T-helper 1 cell treated with Interleukin-12 subunit alpha and Interleukin-12 subunit beta and Interleukin-4 antibody, amounts not matched to agents 30 μg/mL and 1 μg/mL, for 36 hours (primary cell): ENCODE measurements at regions not wholly inside any gene's neighbourhood (a gene's known extent, or its start where the extent isn't known, plus 50 kb on each side); places are given as distances from the start of the nearest gene placed in this dataset.
"Not testable (repeated sequence)": the region's sequence is repeated elsewhere in the genome, so short reads cannot be mapped to it uniquely, and the experiment has no call there.

ENCODE experiments used
- H3K27ac Mint-ChIP-seq: one replicate; pipeline ENCODE4 v1.8.0; 2021; ENCODE audit warnings: mild to moderate bottlenecking, mixed read lengths
- H3K27me3 Mint-ChIP-seq: one replicate; pipeline ENCODE4 v1.8.0; 2021; ENCODE audit warnings: low read depth, mixed read lengths
- H3K36me3 Mint-ChIP-seq: one replicate; pipeline ENCODE4 v1.8.0; 2021; ENCODE audit warnings: low read depth, mixed read lengths
- H3K4me1 Mint-ChIP-seq: one replicate; pipeline ENCODE4 v1.8.0; 2021; ENCODE audit warnings: low read depth, mixed read lengths
- H3K4me3 Mint-ChIP-seq: one replicate; pipeline ENCODE4 v1.8.0; 2021; ENCODE audit warnings: mild to moderate bottlenecking, moderate library complexity, mixed read lengths
- H3K9me3 Mint-ChIP-seq: one replicate; pipeline ENCODE4 v1.8.0; 2021; ENCODE audit warnings: mixed read lengths

DNA sequence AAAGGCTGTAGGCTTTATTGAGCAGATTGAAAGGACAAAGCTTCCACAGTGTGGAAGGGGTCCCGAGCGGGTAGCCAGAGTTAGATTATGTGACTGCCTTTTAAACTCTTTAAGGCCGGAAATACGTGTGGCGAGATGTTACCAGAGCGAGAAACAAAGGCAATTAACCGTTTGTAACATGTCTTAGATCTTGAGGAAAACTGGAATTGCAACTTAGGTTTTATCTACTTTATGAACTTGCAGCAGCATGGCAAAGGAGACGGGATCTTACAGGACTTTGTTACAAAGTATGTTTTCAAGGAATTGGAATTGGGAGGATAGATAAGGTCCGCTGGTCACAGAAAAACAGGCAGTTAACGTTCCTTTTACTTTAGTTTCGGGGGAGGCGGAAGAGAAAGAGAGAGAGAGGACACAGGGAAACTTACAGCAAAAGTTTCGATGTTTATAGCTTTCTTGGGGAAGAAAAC is 594.7 kb upstream of the ADGRB3 start:
- Mint-ChIP-seq H3K27ac (no peak overlapping the region), H3K4me3 (peak overlapping the region; percentile 8), H3K9me3 (peaks cover 7% of the 10 kb centered on the region), H3K36me3 (no peaks in the 10 kb centered on the region), H3K27me3 (no peaks in the 10 kb centered on the region), H3K4me1 (no peaks in the 10 kb centered on the region)

DNA sequence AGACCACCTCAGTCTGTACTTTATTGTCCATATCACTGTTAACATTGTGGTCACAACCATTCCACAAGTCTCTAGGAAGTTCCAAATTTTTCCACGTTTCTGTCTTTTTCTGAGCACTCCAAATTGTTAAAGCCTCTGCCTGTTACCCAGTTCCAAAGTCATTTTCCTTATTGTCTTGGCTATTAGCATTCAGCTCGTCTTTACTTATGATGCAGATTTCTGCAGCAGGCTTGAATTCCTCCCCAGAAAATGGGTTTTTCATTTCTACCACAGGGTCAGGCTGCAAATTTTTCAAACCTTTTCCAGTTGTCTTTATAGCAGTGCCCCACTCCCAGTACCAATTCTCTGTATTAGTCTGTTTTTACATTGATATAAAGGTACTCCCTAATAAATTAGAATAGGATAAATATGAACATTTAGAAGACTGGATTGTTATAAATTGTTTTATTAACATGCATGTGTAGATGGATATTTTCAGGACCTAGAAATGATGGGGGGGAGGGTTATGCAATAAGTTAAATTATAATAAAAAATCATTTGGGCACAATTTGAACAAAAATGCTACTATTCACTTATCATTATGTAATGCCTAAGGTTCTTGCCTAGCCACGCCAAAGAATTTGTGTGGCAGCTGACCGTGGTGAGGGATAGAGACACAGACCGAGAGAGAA is 595.3 kb upstream of the ADGRB3 start:
- Mint-ChIP-seq H3K9me3 (peaks cover 10% of the 10 kb centered on the region), H3K4me3 (no peak overlapping the region), H3K4me1 (no peaks in the 10 kb centered on the region), H3K27me3 (no peaks in the 10 kb centered on the region), H3K36me3 (no peaks in the 10 kb centered on the region), H3K27ac (no peak overlapping the region)

DNA sequence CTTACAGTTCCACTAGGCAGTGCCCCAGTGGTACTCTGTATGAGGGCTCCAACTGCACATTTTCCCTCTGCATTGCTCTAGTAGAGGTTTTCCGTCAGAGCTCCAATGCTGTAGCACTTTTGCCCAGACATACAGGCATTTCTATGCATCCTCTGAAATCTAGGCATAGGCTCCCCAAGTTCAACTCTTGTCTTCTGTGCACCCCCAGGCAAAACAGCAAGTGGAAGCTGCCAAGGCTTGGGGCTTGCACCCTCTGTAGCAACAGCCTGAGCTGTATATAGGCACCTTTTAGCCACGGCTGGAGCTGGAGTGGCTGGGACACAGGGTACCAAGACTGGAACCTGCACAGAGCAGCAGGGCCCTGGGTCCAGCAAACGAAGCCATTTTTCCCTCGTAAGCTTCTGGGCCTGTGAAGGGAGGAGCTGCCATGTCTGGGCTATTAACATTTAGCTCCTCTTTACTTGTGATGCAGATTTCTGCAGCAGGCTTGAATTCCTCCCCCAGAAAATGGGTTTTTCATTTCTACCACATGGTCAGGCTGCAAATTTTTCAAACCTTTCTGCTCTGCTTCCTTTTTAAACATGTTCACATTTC is 596.2 kb upstream of the ADGRB3 start:
- H3K27ac Mint-ChIP-seq: no peak overlapping the region

DNA sequence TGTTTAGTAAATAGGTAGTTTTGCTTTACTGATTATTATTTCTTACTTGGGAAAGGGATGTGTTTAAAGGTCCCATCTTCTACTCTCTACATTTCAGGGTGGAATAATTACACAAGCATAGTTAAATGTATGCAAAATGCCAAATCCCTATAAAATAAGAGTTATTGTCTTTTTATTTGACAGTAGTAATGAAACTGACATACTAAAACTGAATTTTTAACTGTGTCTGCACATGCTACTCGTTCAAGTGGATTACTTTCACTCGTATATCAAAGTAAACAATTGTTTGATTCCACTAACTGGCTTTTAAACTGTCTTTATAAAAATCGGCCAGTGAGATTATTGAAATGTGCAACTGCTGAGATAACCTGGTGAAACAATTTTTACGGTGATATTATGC is 602.9 kb upstream of the ADGRB3 start:
- Mint-ChIP-seq H3K4me3 (no peak overlapping the region), H3K9me3 (peaks cover 8% of the 10 kb centered on the region), H3K27me3 (no peaks in the 10 kb centered on the region), H3K4me1 (no peaks in the 10 kb centered on the region), H3K36me3 (no peaks in the 10 kb centered on the region), H3K27ac (no peak overlapping the region)

More for the DNA sequence above, 596.2 kb upstream of the ADGRB3 start:
- H3K27me3 Mint-ChIP-seq: no peaks in the 10 kb centered on the region
- H3K4me3 Mint-ChIP-seq: no peak overlapping the region
- H3K4me1 Mint-ChIP-seq: no peaks in the 10 kb centered on the region
- H3K36me3 Mint-ChIP-seq: no peaks in the 10 kb centered on the region
- peaks cover 10% of the 10 kb centered on the region for H3K9me3 Mint-ChIP-seq

DNA sequence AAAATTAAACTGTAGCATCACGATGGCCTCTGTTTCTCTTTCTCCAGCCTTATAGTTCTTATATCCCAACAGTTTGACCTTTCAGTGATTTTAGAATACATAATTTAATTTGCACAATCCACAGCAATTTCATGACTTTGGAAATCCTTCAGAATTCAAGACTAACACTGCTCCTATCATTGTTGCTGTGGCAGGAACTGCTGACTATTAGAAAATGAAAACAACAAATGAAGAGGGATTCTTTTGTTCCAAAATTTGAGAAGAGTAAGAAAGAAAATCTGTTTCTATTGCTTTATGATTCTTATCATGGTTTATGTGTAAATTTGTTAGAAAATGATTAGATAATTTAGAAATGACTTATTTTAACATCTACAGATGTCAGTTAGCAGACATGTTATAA is 604.0 kb upstream of the ADGRB3 start:
- Mint-ChIP-seq H3K9me3 (peaks cover 8% of the 10 kb centered on the region), H3K36me3 (no peaks in the 10 kb centered on the region), H3K27ac (no peak overlapping the region), H3K27me3 (no peaks in the 10 kb centered on the region), H3K4me1 (no peaks in the 10 kb centered on the region), H3K4me3 (no peak overlapping the region)

DNA sequence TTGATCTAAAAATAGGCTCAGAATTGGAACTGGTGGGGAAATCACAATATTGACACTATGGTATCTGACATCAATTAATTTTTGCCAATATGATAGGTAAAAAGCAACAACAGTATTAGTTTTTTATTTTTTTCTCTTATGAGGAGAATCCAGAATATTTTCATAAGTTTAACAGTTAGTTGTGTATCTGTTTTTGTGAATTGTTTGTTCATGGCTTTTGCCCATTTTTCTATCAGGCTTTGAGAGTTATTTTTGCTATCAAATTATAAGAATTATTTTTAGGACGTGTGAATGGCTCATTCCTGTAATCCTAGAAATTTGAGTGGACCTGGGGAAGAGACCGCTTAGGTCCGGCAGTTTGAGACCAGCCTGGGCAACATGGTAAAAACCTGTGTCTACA is 608.6 kb upstream of the ADGRB3 start:
- Mint-ChIP-seq H3K4me1 (no peaks in the 10 kb centered on the region), H3K36me3 (no peaks in the 10 kb centered on the region), H3K27ac (no peak overlapping the region), H3K27me3 (no peaks in the 10 kb centered on the region), H3K9me3 (peaks cover 8% of the 10 kb centered on the region), H3K4me3 (no peak overlapping the region)

DNA sequence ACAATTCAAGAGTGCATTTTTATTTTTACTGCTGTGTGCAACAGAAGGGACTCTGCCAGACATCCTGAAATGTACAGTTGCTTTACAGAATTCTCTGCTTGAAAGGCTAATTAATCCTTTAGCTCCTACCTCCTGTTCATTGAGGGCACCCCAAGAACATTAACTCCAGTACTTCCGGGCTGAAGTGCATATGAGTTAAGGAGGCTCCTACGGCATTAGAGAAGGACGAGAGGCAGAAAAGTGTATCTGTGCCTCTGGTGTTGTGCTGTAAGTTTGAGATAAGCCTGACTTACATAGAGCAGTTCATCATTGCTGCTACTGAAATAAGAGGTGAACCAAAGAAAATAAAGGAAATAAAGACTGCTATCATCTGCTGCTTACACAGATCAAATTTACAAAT is 609.3 kb upstream of the ADGRB3 start:
- Mint-ChIP-seq H3K36me3 (no peaks in the 10 kb centered on the region), H3K27ac (no peak overlapping the region), H3K9me3 (peaks cover 8% of the 10 kb centered on the region), H3K27me3 (no peaks in the 10 kb centered on the region), H3K4me1 (no peaks in the 10 kb centered on the region), H3K4me3 (no peak overlapping the region)

DNA sequence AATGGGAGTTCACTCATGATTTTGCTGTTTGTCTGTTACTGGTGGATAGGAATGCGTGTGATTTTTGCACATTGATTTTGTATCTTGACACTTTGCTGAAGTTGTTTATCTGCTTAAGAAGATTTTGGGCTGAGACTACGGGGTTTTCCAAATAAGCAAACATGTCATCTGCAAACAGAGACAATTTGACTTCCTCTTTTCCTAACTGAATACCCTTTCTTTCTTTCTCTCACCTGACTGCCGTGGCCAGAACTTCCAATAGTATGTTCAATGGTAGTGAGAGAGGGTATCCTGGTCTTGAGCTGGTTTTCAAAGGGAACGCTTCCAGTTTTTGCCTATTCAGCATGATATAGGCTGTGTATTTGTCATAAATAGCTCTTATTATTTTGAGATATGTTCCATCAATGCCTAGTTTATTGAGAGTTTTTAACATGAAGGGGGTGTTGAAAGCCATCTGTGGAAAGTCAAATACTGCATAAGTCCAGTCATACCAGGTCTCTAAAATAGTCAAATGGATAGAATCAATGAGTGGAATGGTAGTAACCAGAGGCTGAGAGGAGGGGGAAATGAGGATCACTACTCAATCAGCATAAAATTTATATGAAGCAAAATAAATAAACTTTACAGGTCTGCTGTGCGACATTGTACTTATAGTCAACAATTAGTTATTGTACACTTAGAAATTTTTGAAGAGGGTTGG is 610.4 kb upstream of the ADGRB3 start:
- Mint-ChIP-seq H3K27ac (no peak overlapping the region), H3K27me3 (no peaks in the 10 kb centered on the region), H3K36me3 (no peaks in the 10 kb centered on the region), H3K4me3 (no peak overlapping the region), H3K4me1 (no peaks in the 10 kb centered on the region), H3K9me3 (peaks cover 8% of the 10 kb centered on the region)

DNA sequence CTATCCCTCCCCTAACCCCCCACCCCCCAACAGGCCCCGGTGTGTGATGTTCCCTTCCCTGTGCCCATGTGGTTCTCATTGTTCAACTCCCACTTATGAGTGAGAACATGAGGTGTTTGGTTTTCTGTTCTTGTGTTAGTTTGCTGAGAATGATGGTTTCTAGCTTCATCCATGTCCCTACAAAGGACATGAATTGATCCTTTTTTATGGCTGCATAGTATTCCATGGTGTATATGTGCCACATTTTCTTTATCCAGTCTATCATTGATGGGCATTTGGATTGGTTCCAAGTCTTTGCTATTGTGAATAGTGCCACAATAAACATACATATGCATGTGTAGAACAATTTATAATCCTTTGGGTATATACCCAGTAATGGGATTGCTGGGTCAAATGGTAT is 612.1 kb upstream of the ADGRB3 start:
- not testable (repeated sequence) for H3K9me3 Mint-ChIP-seq, H3K27me3 Mint-ChIP-seq, H3K36me3 Mint-ChIP-seq

DNA sequence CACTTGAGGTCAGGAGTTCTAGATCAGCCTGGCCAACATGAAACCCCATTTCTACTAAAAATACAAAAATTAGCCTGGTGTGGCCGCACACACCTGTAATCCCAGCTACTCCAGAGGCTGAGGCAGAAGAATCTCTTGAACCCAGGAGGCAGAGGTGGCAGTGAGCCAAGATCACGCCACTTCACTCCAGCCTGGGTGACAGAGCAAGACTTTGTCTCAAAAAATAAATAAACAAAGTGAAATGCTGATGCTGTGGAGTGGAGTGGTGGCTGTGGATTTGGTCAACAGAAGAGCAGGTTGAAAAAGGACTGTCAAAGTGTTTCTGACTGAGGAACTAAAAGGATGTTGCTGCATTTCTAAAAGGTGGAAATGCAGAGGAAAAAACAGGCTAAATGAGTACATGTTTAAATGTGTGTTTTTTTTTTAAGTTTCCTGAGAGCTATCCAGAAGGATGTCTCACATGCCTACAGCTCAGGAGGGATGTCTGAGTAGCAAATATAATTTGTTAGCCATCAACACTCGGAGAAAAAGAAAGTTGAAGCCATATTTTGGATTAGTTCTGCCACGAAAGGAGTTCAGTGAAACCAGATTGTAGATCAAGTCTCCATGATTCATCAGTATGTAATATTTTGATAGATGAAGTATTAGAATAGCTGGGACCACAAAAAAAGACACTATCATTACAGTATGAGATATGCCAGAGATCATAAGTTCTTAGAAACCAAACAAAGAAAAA is 621.1 kb upstream of the ADGRB3 start:
- Mint-ChIP-seq H3K9me3 (peaks cover 15% of the 10 kb centered on the region), H3K4me3 (no peak overlapping the region), H3K4me1 (no peaks in the 10 kb centered on the region), H3K36me3 (no peaks in the 10 kb centered on the region), H3K27me3 (no peaks in the 10 kb centered on the region), H3K27ac (no peak overlapping the region)

More for the DNA sequence above, 612.1 kb upstream of the ADGRB3 start:
- H3K4me1 Mint-ChIP-seq, H3K4me3 Mint-ChIP-seq, H3K27ac Mint-ChIP-seq: not testable (repeated sequence)

DNA sequence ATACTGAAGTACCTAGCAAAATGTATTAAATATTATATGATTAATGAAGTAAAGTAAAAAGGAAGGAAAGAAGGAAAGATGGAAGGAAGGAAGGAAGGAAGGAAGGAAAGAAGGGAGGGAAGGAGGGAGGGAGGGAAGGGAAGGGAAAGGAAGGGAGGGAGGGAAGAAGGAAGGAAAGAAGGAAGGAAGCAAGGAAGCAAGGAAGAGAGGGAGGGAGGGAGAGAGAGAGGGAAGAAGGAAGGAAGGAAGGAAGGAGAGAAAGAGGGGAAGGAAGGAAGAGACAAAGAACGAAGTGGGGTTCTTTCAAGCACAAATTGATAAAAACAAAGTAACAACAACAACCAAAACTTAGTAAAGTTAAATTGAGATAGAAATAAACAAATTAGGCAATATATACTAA is 622.3 kb upstream of the ADGRB3 start:
- no peaks in the 10 kb centered on the region for H3K27me3 Mint-ChIP-seq
- peaks cover 14% of the 10 kb centered on the region for H3K9me3 Mint-ChIP-seq
- H3K4me3 Mint-ChIP-seq: no peak overlapping the region
- H3K4me1 Mint-ChIP-seq: no peaks in the 10 kb centered on the region
- H3K36me3 Mint-ChIP-seq: no peaks in the 10 kb centered on the region
- no peak overlapping the region for H3K27ac Mint-ChIP-seq

DNA sequence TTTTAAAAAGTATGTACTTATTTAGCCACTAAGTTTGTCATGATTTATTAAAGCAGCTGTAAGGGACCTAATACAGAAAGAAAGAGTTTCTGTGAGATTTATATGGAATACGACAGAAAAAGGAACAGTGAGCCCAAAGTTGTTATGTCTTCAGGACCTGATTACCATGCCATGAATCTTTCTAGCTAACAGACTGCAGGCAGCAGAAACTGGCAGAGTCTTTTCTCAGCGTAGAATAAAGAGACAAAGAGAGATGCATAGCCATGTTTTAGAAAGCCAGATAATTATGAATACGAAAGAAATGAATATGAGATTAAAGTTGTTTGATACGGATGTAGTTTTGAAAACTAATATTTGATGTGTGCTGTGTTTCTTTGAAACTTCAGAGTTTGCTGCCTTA is 624.1 kb upstream of the ADGRB3 start:
- Mint-ChIP-seq H3K27ac (no peak overlapping the region), H3K4me1 (no peaks in the 10 kb centered on the region), H3K27me3 (no peaks in the 10 kb centered on the region), H3K36me3 (no peaks in the 10 kb centered on the region), H3K4me3 (no peak overlapping the region), H3K9me3 (peaks cover 14% of the 10 kb centered on the region)

DNA sequence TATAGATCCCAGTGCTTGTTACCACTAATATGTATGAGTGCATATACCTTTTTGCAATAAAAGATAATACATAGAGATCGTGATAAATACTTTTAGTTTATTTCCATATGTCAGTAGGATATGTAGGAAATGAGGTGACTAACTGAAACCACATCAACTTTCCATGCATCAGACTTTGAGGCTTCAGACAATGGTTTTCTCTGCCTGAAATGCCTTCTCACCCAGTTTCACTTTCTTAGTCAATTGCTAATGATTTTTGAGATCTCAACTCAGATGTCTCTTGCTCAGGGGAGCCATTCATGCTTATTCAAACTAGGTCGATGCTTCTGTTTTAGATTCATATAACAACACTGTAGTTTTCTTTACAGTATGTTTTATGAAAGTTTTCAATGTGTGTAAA is 626.6 kb upstream of the ADGRB3 start:
- Mint-ChIP-seq H3K27ac (no peak overlapping the region), H3K9me3 (peaks cover 14% of the 10 kb centered on the region), H3K27me3 (no peaks in the 10 kb centered on the region), H3K36me3 (no peaks in the 10 kb centered on the region), H3K4me1 (no peaks in the 10 kb centered on the region), H3K4me3 (no peak overlapping the region)

DNA sequence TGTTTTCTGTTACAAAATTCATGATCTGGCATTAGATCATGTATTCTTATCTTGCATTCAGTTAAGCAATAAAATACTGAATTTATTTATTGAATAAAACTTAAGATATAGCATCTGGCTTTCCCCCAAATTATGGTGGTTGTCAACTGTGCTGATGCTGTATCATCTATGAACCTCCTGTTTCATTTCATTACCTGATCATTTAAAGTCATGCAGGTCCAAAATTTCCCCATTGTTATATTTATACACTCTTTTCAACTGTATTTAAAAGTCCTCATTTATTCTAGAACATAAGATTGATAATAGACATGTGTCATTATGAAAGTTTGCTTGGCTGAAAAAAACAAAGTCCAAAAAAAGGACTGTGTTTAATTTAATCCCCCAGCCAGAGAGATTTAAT is 627.4 kb upstream of the ADGRB3 start:
- no peaks in the 10 kb centered on the region for H3K36me3 Mint-ChIP-seq
- H3K9me3 Mint-ChIP-seq: peaks cover 15% of the 10 kb centered on the region
- no peak overlapping the region for H3K27ac Mint-ChIP-seq
- H3K27me3 Mint-ChIP-seq: no peaks in the 10 kb centered on the region
- H3K4me1 Mint-ChIP-seq: no peaks in the 10 kb centered on the region
- H3K4me3 Mint-ChIP-seq: no peak overlapping the region
